Glutamatergic neuron (in vitro differentiated cells): ENCODE measurements at regions not wholly inside any gene's neighbourhood (a gene's known extent, or its start where the extent isn't known, plus 50 kb on each side); places are given as distances from the start of the nearest gene placed in this dataset.
"Not testable (repeated sequence)": the region's sequence is repeated elsewhere in the genome, so short reads cannot be mapped to it uniquely, and the experiment has no call there.

Experiments
- DNase-seq: peaks from one replicate; pipeline ENCODE4 v3.0.0; 2022
- H3K27ac Mint-ChIP-seq: one replicate; pipeline ENCODE4 v1.8.0; 2020; ENCODE audit warnings: mild to moderate bottlenecking, mixed read lengths, inconsistent platforms; ENCODE audit not compliant: unreplicated experiment
- H3K27me3 Mint-ChIP-seq: one replicate; pipeline ENCODE4 v1.8.0; 2020; ENCODE audit warnings: mild to moderate bottlenecking, moderate library complexity, mixed read lengths, inconsistent platforms; ENCODE audit not compliant: unreplicated experiment
- H3K36me3 Mint-ChIP-seq: one replicate; pipeline ENCODE4 v1.8.0; 2020; ENCODE audit warnings: mild to moderate bottlenecking, mixed read lengths, inconsistent platforms; ENCODE audit not compliant: unreplicated experiment
- H3K4me1 Mint-ChIP-seq: one replicate; pipeline ENCODE4 v1.8.0; 2020; ENCODE audit warnings: mild to moderate bottlenecking, low read depth, mixed read lengths, inconsistent platforms; ENCODE audit not compliant: unreplicated experiment
- H3K4me3 Mint-ChIP-seq: one replicate; pipeline ENCODE4 v1.8.0; 2020; ENCODE audit warnings: mild to moderate bottlenecking, mixed read lengths, inconsistent platforms; ENCODE audit not compliant: unreplicated experiment
- H3K9me3 Mint-ChIP-seq: one replicate; pipeline ENCODE4 v1.8.0; 2020; ENCODE audit warnings: mild to moderate bottlenecking, moderate library complexity, mixed read lengths, inconsistent platforms; ENCODE audit not compliant: unreplicated experiment
- TF ChIP-seq, protein P1 (sequence below): fragments of 200-600 bp; sonication (generic); IDR thresholded peaks from one replicate; pipeline ENCODE4 v1.5.0; 2021; ENCODE audit not compliant: partially characterized antibody, unreplicated experiment

- Mint-ChIP-seq H3K4me3 (no peak overlapping the region), H3K36me3 (no peaks in the 10 kb centered on the region), H3K27me3 (peaks cover 3% of the 10 kb centered on the region), H3K27ac (no peak overlapping the region), H3K9me3 (peaks cover 2% of the 10 kb centered on the region), H3K4me1 (peaks cover 11% of the 10 kb centered on the region)
- TF ChIP-seq, protein P1, sequence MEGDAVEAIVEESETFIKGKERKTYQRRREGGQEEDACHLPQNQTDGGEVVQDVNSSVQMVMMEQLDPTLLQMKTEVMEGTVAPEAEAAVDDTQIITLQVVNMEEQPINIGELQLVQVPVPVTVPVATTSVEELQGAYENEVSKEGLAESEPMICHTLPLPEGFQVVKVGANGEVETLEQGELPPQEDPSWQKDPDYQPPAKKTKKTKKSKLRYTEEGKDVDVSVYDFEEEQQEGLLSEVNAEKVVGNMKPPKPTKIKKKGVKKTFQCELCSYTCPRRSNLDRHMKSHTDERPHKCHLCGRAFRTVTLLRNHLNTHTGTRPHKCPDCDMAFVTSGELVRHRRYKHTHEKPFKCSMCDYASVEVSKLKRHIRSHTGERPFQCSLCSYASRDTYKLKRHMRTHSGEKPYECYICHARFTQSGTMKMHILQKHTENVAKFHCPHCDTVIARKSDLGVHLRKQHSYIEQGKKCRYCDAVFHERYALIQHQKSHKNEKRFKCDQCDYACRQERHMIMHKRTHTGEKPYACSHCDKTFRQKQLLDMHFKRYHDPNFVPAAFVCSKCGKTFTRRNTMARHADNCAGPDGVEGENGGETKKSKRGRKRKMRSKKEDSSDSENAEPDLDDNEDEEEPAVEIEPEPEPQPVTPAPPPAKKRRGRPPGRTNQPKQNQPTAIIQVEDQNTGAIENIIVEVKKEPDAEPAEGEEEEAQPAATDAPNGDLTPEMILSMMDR = no peak
- no peak for DNase-seq
Observed at GRCh38 chr19:31883296-31883990, 462.0 kb upstream of the ZNF507 start.

GRCh38 chr19:31885280-31885853 lies 460.0 kb upstream of the ZNF507 start:
- peaks cover 7% of the 10 kb centered on the region for H3K4me1 Mint-ChIP-seq
- no peak overlapping the region for H3K4me3 Mint-ChIP-seq
- H3K27ac Mint-ChIP-seq = no peak overlapping the region
- TF ChIP-seq, protein P1 = no peak
- peaks cover 2% of the 10 kb centered on the region for H3K9me3 Mint-ChIP-seq
- no peaks in the 10 kb centered on the region for H3K36me3 Mint-ChIP-seq
- H3K27me3 Mint-ChIP-seq = peaks cover under 1% of the 10 kb centered on the region
- DNase-seq = no peak

DNA sequence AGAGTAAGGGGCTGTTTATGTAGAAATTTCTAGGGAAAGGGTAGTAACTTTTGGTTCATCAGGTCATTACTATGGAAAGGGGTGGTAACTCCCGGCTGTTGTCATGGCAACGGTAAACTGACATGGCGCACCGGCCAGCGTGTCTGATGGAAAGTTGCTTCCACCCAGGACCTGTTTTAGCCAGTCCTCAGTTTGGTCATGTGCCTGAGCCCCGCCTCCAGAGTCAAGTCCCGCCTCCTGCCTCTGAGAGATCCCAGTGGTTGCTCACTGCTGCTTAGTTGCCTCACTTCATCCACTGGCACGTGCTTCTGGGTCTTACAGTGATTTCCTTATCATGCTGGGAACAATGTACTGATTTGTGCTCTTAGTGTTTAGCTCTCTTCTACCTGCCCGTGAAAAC lies 455.2 kb upstream of the ZNF507 start:
- Mint-ChIP-seq H3K4me1 (no peaks in the 10 kb centered on the region), H3K36me3 (no peaks in the 10 kb centered on the region), H3K9me3 (no peaks in the 10 kb centered on the region), H3K27ac (no peak overlapping the region), H3K27me3 (no peaks in the 10 kb centered on the region), H3K4me3 (no peak overlapping the region)
- TF ChIP-seq, protein P1 = no peak
- no peak for DNase-seq

GRCh38 chr19:31892060-31892459 lies 453.4 kb upstream of the ZNF507 start:
- Mint-ChIP-seq H3K4me3 (no peak overlapping the region), H3K9me3 (no peaks in the 10 kb centered on the region), H3K27ac (no peak overlapping the region), H3K4me1 (no peaks in the 10 kb centered on the region), H3K27me3 (no peaks in the 10 kb centered on the region), H3K36me3 (no peaks in the 10 kb centered on the region)
- no peak for DNase-seq
- TF ChIP-seq, protein P1 = no peak

DNA sequence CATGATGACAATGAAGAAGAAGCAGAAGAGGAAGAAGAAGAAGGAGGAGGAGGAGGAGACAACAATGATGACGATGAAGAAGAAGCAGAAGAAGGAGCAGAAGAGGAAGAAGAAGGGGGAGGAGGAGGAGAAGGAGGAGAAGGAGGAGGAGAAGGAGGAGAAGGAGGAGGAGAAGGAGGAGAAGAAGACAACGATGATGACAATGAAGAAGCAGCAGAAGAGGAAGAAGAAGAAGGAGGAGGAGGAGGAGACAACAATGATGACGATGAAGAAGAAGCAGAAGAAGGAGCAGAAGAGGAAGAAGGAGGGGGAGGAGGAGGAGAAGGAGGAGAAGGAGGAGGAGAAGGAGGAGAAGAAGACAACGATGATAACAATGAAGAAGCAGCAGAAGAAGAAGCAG lies 451.9 kb upstream of the ZNF507 start:
- not testable (repeated sequence) for H3K36me3 Mint-ChIP-seq, DNase-seq, H3K9me3 Mint-ChIP-seq, H3K27me3 Mint-ChIP-seq, H3K4me1 Mint-ChIP-seq, H3K27ac Mint-ChIP-seq, H3K4me3 Mint-ChIP-seq
